ENCODE measurements at regions not wholly inside any gene's neighbourhood (a gene's known extent, or its start where the extent isn't known, plus 50 kb on each side); places are given as distances from the start of the nearest gene placed in this dataset.

DNA sequence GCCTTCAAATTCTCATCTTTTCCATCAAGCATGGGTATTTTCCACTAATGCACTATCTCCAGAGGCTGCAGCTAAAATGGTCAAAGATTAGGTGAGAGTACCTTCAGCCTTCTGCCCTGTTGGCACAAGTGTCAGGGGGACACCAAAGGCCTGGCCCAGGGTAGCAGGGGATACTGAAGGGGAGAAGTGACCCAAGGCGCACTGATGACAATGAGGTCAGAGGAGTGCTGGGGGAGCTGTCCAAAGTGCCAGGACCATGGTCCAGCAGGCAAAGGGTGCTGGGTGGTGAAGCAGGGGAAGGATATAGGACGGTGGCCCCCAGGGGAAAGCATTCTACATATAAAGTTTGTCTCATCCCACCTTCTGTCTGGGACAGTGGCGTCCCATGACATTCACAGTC, 303.4 kb downstream of the SMAD2 start:
- 0% methylated on average over 3 of the region's 3 CpGs for WGBS (ENCODE audit: insufficient coverage, low coverage, missing lambda C conversion rate)

More for the DNA sequence above, 303.4 kb downstream of the SMAD2 start:
- intact Hi-C loops (cut with micrococcal nuclease) = no loop called here
- no peak overlapping the region for H3K27ac ChIP-seq (ENCODE audit: extremely low read depth, low read depth, low read length)
- H3K79me2 ChIP-seq (ENCODE audit: control insufficient read depth, insufficient read depth, low read length) = no peaks in the 10 kb centered on the region
- H2AFZ ChIP-seq (ENCODE audit: low read depth, low read length) = no peak overlapping the region
- H3K9me3 ChIP-seq (replicated peaks; ENCODE audit: control insufficient read depth, insufficient read depth, low read depth, low read length) = no peaks in the 10 kb centered on the region
- in situ Hi-C loops (cut with MboI) = no loop called here
- H3K27me3 ChIP-seq (ENCODE audit: control insufficient read depth in 2 of 2, insufficient read depth in 2 of 2, low read length in 2 of 2) = no peaks in the 10 kb centered on the region
- no peaks in the 10 kb centered on the region for H3K4me1 ChIP-seq (replicated peaks in 1 of 2; ENCODE audit: control insufficient read depth in 2 of 2, insufficient read depth in 2 of 2, low read length in 2 of 2)
- TF ChIP-seq MCM2 (IDR thresholded peaks at IDR 0.05; ENCODE audit: low read depth) = no peak
- TF ChIP-seq ZNF778 (CRISPR knock-in tag; IDR thresholded peaks at IDR 0.05) = no peak
- no peak for TF ChIP-seq ZNF253 (CRISPR knock-in tag; conservative IDR thresholded peaks at IDR 0.05)
- TF ChIP-seq LEF1 (IDR thresholded peaks at IDR 0.05) = no peak
- TF ChIP-seq RFX7 (CRISPR knock-in tag; IDR thresholded peaks at IDR 0.05) = no peak
- TF ChIP-seq, protein P1, sequence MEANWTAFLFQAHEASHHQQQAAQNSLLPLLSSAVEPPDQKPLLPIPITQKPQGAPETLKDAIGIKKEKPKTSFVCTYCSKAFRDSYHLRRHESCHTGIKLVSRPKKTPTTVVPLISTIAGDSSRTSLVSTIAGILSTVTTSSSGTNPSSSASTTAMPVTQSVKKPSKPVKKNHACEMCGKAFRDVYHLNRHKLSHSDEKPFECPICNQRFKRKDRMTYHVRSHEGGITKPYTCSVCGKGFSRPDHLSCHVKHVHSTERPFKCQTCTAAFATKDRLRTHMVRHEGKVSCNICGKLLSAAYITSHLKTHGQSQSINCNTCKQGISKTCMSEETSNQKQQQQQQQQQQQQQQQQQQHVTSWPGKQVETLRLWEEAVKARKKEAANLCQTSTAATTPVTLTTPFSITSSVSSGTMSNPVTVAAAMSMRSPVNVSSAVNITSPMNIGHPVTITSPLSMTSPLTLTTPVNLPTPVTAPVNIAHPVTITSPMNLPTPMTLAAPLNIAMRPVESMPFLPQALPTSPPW (CRISPR knock-in tag; IDR thresholded peaks at IDR 0.05) = no peak
- TF ChIP-seq BDP1 (IDR thresholded peaks at IDR 0.05; ENCODE audit: insufficient read depth, insufficient read length) = no peak
- no peak for TF ChIP-seq MITF (IDR thresholded peaks at IDR 0.05)
- H4K20me1 ChIP-seq (replicated peaks; ENCODE audit: control insufficient read depth, insufficient read depth, low read length) = no peaks in the 10 kb centered on the region
- ChIA-PET POLR2A (no interaction called here), CTCF (ENCODE audit: low intra/inter-chr PET ratio) (no interaction called here)
- no peak for ATAC-seq
- H3K9me1 ChIP-seq (ENCODE audit: control insufficient read depth, insufficient read depth, low read length) = no peaks in the 10 kb centered on the region
- H3K9ac ChIP-seq (ENCODE audit: insufficient read depth in 1 of 2, low read depth in 2 of 2, low read length in 2 of 2) = no peak overlapping the region
- no peaks in the 10 kb centered on the region for H3K36me3 ChIP-seq (ENCODE audit: control insufficient read depth, insufficient read depth, low read length)
- no peak for DNase-seq (ENCODE audit: extremely low read depth in 1 of 4, low spot score in 3 of 4)
- H3K4me2 ChIP-seq (ENCODE audit: insufficient read depth, low read length) = no peak overlapping the region
- no peak overlapping the region for H3K4me3 ChIP-seq
- no TSS peak for BruUV-seq (replicated peaks)
- no peak for FAIRE-seq

All from K562 (cell line).